ENCODE measurements at regions not wholly inside any gene's neighbourhood (a gene's known extent, or its start where the extent isn't known, plus 50 kb on each side); places are given as distances from the start of the nearest gene placed in this dataset.

- ChIA-PET POLR2A (ENCODE audit: low non-redundant PET) (no interaction called here), CTCF (no interaction called here)
- H3K36me3 ChIP-seq (ENCODE audit: insufficient read depth, low read length, poor library complexity, severe bottlenecking) = no peaks in the 10 kb centered on the region
- TF ChIP-seq CTCF (conservative IDR thresholded peaks at IDR 0.05; ENCODE audit: low read depth, low read length) (no peak), EZH2 (IDR thresholded peaks at IDR 0.05; ENCODE audit: borderline replicate concordance, low read depth, low read length, poor library complexity, severe bottlenecking) (no peak)
- no TSS peak for BruUV-seq (replicated peaks)
- no peak for DNase-seq (ENCODE audit: low spot score)
- H3K27me3 ChIP-seq (replicated peaks; ENCODE audit: insufficient read depth, low read depth, low read length, poor library complexity) = no peaks in the 10 kb centered on the region
- no peak overlapping the region for H3K4me3 ChIP-seq (ENCODE audit: low read depth, low read length, poor library complexity, severe bottlenecking)
- H3K9me3 ChIP-seq (ENCODE audit: low read depth, low read length, poor library complexity, severe bottlenecking) = no peaks in the 10 kb centered on the region
- peak overlapping the region; percentile 70 for H3K27ac ChIP-seq (ENCODE audit: low read depth, low read length, poor library complexity, severe bottlenecking)
- intact Hi-C loops (cut with micrococcal nuclease; ENCODE audit: unreplicated experiment) = no loop called here
- H3K4me1 ChIP-seq (ENCODE audit: insufficient read depth, low read length, poor library complexity, severe bottlenecking) = peaks cover 93% of the 10 kb centered on the region
Measured at GRCh38 chr2:176687944-176688343, 418.7 kb downstream of the MTX2 start.

- POLR2A ChIA-PET (ENCODE audit: low non-redundant PET) = no interaction called here
- no peak for TF ChIP-seq CTCF (conservative IDR thresholded peaks at IDR 0.05; ENCODE audit: low read depth, low read length)
- no peak for TF ChIP-seq EZH2 (IDR thresholded peaks at IDR 0.05; ENCODE audit: borderline replicate concordance, low read depth, low read length, poor library complexity, severe bottlenecking)
- H3K27me3 ChIP-seq (replicated peaks; ENCODE audit: insufficient read depth, low read depth, low read length, poor library complexity) = no peaks in the 10 kb centered on the region
- H3K4me1 ChIP-seq (ENCODE audit: insufficient read depth, low read length, poor library complexity, severe bottlenecking) = peaks cover 96% of the 10 kb centered on the region
- no peaks in the 10 kb centered on the region for H3K9me3 ChIP-seq (ENCODE audit: low read depth, low read length, poor library complexity, severe bottlenecking)
- BruUV-seq (replicated peaks) = no TSS peak
- H3K4me3 ChIP-seq (ENCODE audit: low read depth, low read length, poor library complexity, severe bottlenecking) = no peak overlapping the region
- CTCF ChIA-PET = interaction anchor here (0.5 to 0.6 kb wide), 3 partner anchors 12 to 559 kb away, joined by 3 to 8 read pairs (median 4); no protein-coding TSS in a partner anchor
- peak overlapping the region; percentile 70 for H3K27ac ChIP-seq (ENCODE audit: low read depth, low read length, poor library complexity, severe bottlenecking)
- intact Hi-C loops (cut with micrococcal nuclease; ENCODE audit: unreplicated experiment) = loop anchor here (1.0 to 5.0 kb wide), 3 partner anchors 20 to 123 kb away; no protein-coding TSS in a partner anchor
- H3K36me3 ChIP-seq (ENCODE audit: insufficient read depth, low read length, poor library complexity, severe bottlenecking) = no peaks in the 10 kb centered on the region
- peak; percentile 91 for DNase-seq (ENCODE audit: low spot score)
Measured at GRCh38 chr2:176689711-176690110, 420.5 kb downstream of the MTX2 start.

- Histone ChIP-seq H3K27me3 (replicated peaks; ENCODE audit: insufficient read depth, low read depth, low read length, poor library complexity) (no peaks in the 10 kb centered on the region), H3K9me3 (ENCODE audit: low read depth, low read length, poor library complexity, severe bottlenecking) (no peaks in the 10 kb centered on the region), H3K36me3 (ENCODE audit: insufficient read depth, low read length, poor library complexity, severe bottlenecking) (no peaks in the 10 kb centered on the region), H3K27ac (ENCODE audit: low read depth, low read length, poor library complexity, severe bottlenecking) (peak overlapping the region; percentile 25), H3K4me3 (ENCODE audit: low read depth, low read length, poor library complexity, severe bottlenecking) (no peak overlapping the region), H3K4me1 (ENCODE audit: insufficient read depth, low read length, poor library complexity, severe bottlenecking) (peaks cover 90% of the 10 kb centered on the region)
- TF ChIP-seq CTCF (conservative IDR thresholded peaks at IDR 0.05; ENCODE audit: low read depth, low read length) (no peak), EZH2 (IDR thresholded peaks at IDR 0.05; ENCODE audit: borderline replicate concordance, low read depth, low read length, poor library complexity, severe bottlenecking) (no peak)
- BruUV-seq (replicated peaks) = no TSS peak
- no peak for DNase-seq (ENCODE audit: low spot score)
- POLR2A ChIA-PET (ENCODE audit: low non-redundant PET) = no interaction called here
- CTCF ChIA-PET = no interaction called here
- intact Hi-C loops (cut with micrococcal nuclease; ENCODE audit: unreplicated experiment) = loop anchor here (5.0 kb wide), 1 partner anchor 121 kb away; no protein-coding TSS in a partner anchor
Measured at GRCh38 chr2:176691471-176691870, 422.2 kb downstream of the MTX2 start.
